ENCODE measurements at regions not wholly inside any gene's neighbourhood (a gene's known extent, or its start where the extent isn't known, plus 50 kb on each side); places are given as distances from the start of the nearest gene placed in this dataset.

DNA sequence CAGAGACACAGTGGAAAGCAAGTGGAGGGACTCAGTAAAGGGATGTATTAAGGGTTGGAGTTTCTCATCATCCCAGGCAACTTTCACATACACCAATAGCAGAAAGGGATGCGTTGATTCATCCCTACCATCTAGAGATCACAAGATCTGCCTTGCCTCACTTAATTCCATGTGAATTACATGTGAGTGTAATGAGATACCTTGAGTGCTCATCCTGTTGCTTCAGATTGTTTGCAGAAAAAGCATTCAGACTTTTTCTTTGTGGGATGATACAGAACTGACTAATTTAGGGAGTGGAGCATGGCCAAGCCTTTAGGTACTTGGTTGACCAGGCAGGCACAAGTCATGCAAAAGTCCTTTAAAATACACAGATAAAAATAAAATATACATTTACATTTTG is 124.8 kb upstream of the SLIT2 start (continued):
- TF ChIP-seq, protein P1, sequence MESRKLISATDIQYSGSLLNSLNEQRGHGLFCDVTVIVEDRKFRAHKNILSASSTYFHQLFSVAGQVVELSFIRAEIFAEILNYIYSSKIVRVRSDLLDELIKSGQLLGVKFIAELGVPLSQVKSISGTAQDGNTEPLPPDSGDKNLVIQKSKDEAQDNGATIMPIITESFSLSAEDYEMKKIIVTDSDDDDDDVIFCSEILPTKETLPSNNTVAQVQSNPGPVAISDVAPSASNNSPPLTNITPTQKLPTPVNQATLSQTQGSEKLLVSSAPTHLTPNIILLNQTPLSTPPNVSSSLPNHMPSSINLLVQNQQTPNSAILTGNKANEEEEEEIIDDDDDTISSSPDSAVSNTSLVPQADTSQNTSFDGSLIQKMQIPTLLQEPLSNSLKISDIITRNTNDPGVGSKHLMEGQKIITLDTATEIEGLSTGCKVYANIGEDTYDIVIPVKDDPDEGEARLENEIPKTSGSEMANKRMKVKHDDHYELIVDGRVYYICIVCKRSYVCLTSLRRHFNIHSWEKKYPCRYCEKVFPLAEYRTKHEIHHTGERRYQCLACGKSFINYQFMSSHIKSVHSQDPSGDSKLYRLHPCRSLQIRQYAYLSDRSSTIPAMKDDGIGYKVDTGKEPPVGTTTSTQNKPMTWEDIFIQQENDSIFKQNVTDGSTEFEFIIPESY (CRISPR knock-in tag; IDR thresholded peaks at IDR 0.05): no peak
- no peak for TF ChIP-seq FLYWCH1 (CRISPR knock-in tag; IDR thresholded peaks at IDR 0.05)

DNA sequence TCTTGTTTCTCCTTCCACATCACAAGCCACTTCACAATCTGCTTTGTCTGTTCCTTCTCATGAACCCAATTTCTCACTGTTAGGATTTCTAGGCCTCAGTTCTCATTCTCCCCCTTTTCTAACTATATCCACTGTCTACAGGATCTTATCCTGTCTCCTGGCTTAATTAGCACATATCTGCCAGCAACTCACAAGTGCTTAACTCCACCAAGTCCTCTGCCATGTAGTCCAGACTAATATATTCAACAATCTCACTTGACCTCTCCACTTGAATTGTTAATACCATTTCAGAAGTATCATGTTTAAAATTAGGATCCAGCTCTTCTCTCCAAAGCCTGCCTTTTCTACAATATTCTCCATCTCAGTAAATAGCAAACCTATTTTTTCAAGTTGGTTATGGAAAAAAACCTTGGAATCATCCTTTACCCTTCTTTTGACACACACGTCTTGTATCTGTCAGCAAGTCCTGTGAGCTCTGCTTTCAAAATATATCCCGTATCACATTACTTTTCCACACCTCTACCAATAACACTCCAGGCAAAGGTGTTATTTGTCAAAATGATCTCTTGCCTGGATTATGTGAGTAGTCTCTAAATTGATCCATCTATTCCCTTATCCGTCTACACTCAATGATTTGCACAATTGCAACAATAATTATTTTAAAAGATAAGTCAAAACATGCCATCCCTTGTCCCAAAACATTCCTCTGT is 127.2 kb upstream of the SLIT2 start:
- no TSS peak for BruUV-seq (replicated peaks)
- no peak overlapping the region for H2AFZ ChIP-seq (ENCODE audit: low read length)
- DNase-seq (ENCODE audit: low spot score) (no peak), ATAC-seq (no peak), FAIRE-seq (no peak)
- H3K9ac ChIP-seq (ENCODE audit: insufficient read depth, low read depth, low read length): no peak overlapping the region
- intact Hi-C loops (cut with micrococcal nuclease; ENCODE audit: unreplicated experiment) (no loop called here), in situ Hi-C loops (cut with HindIII; ENCODE audit: extremely low pct_ligation_motif_present, low pct_unique_long_range_greater_than_20kb) (no loop called here)
- H4K20me1 ChIP-seq (ENCODE audit: insufficient read depth, low read length): no peaks in the 10 kb centered on the region
- TF ChIP-seq ZNF530 (CRISPR knock-in tag; IDR thresholded peaks at IDR 0.05; ENCODE audit: low read depth) (no peak), ZNF17 (CRISPR knock-in tag; IDR thresholded peaks at IDR 0.05) (no peak), SMYD3 (CRISPR knock-in tag; IDR thresholded peaks at IDR 0.05) (no peak), PHF8 (CRISPR knock-in tag; IDR thresholded peaks at IDR 0.05) (no peak)
- TF ChIP-seq, protein P2, sequence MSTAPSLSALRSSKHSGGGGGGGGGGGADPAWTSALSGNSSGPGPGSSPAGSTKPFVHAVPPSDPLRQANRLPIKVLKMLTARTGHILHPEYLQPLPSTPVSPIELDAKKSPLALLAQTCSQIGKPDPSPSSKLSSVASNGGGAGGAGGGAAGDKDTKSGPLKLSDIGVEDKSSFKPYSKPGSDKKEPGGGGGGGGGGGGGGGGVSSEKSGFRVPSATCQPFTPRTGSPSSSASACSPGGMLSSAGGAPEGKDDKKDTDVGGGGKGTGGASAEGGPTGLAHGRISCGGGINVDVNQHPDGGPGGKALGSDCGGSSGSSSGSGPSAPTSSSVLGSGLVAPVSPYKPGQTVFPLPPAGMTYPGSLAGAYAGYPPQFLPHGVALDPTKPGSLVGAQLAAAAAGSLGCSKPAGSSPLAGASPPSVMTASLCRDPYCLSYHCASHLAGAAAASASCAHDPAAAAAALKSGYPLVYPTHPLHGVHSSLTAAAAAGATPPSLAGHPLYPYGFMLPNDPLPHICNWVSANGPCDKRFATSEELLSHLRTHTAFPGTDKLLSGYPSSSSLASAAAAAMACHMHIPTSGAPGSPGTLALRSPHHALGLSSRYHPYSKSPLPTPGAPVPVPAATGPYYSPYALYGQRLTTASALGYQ (CRISPR knock-in tag; IDR thresholded peaks at IDR 0.05): no peak
- ChIA-PET POLR2A (no interaction called here), CTCF (ENCODE audit: low intra/inter-chr PET ratio, low total read pairs) (no interaction called here)
- H3K4me2 ChIP-seq (ENCODE audit: low read depth, low read length): no peak overlapping the region
- H3K79me2 ChIP-seq (ENCODE audit: insufficient read depth, low read length): no peaks in the 10 kb centered on the region
- no peaks in the 10 kb centered on the region; a peak in 1 of 5 replicates for H3K27me3 ChIP-seq (ENCODE audit: control insufficient read depth in 1 of 2, insufficient read depth in 2 of 2, low read length in 2 of 2)
- no peaks in the 10 kb centered on the region for H3K36me3 ChIP-seq (replicated peaks in 1 of 2; ENCODE audit: control insufficient read depth in 1 of 2, insufficient read depth in 2 of 2, low read length in 2 of 2)
- H3K4me3 ChIP-seq (replicated peaks in 1 of 3; ENCODE audit: insufficient read depth in 1 of 3, low read depth in 2 of 3, low read length in 3 of 3): no peak overlapping the region
- peaks cover 67% of the 10 kb centered on the region for H3K9me3 ChIP-seq (ENCODE audit: low read length)
- no peak overlapping the region for H3K27ac ChIP-seq (ENCODE audit: extremely low read length, insufficient read depth, low read length)
- 5% methylated on average over 3 of the region's 3 CpGs for WGBS (ENCODE audit: low lambda C conversion rate)
- H3K4me1 ChIP-seq (ENCODE audit: insufficient read depth, low read length): no peaks in the 10 kb centered on the region

All from HepG2 (cell line).